ENCODE measurements at regions not wholly inside any gene's neighbourhood (a gene's known extent, or its start where the extent isn't known, plus 50 kb on each side); places are given as distances from the start of the nearest gene placed in this dataset.

DNA sequence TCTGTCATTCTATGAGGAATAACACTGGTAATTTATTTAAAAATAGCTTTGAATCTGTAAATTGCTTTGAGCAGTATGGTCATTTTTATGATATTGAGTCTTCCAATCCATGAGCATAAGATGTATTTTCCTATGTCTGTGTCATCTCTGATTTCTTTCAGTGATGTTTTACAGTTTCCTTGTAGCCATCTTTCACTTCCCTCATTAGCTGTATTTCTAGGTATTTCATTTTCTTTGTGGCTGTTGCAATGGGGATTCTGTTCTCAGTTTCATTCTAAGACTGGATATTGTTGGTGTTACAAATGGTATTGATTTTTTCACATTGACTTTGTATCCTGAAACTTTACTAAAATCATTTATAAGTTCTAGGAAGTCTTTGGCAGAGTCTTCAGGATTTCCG lies 116.2 kb downstream of the DDX3Y start:
- TF ChIP-seq CTCF (IDR thresholded peaks at IDR 0.05) (no peak), EZH2 (IDR thresholded peaks at IDR 0.05; ENCODE audit: borderline replicate concordance, insufficient read depth, low read depth, low read length, poor library complexity, severe bottlenecking) (no peak)
